HG03139 (cell line): ENCODE measurements at regions not wholly inside any gene's neighbourhood (a gene's known extent, or its start where the extent isn't known, plus 50 kb on each side); places are given as distances from the start of the nearest gene placed in this dataset.
"Not testable (repeated sequence)": the region's sequence is repeated elsewhere in the genome, so short reads cannot be mapped to it uniquely, and the experiment has no call there.

Source experiments
- ATAC-seq: cut with Tn5 transposase; IDR thresholded peaks from one replicate; pipeline ENCODE4 v1.9.1; 2021; ENCODE audit not compliant: unreplicated experiment

DNA sequence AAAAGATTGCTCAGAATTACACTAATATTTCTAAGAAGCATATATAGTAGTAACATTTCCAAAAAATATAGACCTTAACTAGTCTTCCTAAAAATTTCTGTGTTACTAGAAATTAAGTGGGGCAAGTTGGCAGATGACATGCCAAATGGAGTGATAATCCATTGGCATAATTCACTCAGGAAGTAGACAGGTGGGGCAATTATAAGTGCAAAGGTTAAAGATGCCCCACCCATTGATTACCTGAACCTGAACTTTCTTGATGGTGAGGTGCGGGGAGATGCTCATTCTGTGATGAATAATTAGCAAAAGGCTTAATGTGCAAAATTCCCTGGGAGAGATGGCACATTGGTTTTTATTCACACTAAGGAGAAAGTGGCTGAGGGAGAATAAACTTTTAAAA lies 145.8 kb upstream of the RASGEF1B start:
- no peak for ATAC-seq

DNA sequence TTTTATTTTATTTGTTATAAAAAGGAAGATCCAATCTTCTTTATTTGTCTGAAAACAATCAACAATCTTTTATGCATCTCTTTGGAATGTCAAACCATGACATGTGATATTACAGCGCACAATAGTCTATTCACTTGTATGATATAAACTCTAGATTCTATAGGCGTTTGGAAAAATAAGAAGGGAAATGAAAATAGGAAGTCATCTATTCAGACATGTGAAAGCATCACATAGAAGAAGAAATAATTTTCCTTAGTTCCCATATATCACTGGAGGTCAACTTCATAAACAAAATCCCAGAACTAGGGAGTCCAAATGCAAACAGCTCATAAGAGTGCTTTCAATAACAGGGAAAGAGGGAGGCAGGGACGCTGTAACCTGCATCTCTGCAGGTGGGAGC lies 139.5 kb upstream of the RASGEF1B start:
- no peak for ATAC-seq

DNA sequence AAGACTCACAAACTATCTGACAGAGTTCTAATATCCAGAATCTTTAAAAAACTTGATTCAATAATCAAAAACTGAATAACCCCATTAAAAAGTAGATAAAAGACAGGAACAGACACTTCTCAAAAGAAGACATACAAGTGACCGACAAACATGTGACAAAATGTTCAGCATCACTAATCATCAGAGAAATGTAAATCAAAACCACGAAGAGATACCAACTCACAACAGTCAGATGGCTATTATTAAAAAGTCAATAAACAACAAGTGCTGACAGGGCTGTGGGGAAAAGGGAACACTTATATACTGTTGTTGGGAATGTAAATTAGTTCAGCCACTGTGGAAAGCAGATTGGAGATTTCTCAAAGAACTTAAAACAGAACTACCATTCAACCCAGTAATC lies 138.1 kb upstream of the RASGEF1B start:
- no peak for ATAC-seq

DNA sequence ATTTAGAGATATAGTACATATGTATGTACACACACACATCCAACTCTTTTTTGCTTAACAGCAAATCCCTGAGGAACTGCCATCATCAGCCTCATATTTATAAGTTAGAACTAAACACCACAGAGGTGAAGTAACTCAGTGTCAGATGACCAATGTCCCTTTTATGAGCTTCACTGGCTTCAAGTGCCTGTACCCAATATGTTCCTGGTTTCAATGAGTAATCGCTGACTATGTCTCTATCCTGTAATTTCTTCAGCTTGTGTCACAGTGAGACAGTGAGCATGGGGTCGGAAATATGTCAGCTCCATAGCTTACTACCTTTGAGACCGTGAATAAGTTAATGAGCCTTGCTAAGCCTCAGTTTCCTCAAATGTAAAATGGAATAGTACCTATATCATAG lies 136.2 kb upstream of the RASGEF1B start:
- no peak for ATAC-seq

DNA sequence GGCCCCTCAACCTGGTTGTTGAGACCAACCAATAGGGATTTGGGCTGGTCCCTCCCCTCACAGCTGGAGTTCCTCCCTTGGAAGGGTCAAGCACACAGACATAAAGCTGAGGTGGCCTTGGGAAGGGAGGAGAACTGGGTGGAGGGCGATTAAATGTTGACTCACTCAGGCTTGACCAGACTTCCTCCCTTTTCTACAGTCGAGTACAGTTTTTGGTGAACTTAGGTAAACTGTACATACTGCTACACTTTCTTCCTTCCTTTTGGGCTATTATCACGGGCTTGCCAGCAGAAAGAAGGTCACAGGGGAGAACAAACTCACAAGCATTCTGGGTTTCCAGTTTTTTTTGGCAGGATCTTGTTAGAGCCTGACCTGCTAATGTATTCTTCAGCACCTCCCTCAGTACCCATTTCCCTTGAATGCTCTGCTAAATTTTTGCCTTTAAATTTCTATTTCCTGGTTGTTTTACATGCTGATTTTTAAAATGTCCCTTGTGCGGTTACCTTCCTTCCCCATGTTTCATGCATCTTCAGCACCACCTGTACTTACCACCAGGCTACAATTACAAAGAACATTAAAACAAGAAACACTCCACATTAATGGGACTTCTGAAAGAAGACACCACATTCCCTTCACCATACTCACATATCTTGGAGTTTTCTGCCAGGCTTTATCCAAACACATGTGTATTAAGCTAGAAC lies 135.2 kb upstream of the RASGEF1B start:
- no peak for ATAC-seq

DNA sequence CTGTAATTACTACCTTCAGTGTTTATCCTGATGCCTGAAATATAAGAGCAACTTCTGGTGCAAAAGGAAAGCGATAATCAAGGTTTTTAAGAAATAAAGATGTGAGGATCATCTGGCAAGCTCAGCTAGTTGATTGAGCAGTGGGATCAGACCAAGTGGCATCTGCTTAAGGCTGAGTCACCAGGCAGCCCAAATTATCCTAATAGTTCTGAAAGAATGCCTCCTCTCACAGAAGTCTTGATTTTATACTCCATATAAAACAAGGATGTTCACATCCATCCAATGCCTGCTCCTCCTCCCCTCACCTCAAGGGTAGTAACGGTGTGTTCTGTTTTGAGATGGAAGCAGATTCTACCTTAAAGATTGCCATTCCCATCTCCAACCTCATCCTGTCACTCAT lies 134.5 kb upstream of the RASGEF1B start:
- ATAC-seq: no peak

DNA sequence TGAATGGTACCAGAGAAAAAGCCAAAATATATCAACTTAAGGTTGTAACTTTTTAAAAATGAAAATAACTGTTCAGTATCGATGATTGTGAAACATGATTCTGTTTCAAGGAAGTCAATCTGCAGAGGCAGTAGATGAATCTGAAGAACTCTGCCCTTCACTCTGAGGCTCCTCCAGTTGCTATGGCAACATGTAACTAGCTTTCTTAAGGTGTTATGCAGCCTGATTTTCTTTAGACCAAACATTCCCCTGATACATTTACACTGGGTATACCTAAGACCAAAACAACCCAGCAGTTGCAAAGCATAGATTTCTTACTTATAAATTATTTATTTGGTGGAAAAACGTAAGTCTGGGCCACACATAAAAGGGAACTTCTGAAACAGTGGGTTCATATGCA lies 133.6 kb upstream of the RASGEF1B start:
- ATAC-seq: no peak

DNA sequence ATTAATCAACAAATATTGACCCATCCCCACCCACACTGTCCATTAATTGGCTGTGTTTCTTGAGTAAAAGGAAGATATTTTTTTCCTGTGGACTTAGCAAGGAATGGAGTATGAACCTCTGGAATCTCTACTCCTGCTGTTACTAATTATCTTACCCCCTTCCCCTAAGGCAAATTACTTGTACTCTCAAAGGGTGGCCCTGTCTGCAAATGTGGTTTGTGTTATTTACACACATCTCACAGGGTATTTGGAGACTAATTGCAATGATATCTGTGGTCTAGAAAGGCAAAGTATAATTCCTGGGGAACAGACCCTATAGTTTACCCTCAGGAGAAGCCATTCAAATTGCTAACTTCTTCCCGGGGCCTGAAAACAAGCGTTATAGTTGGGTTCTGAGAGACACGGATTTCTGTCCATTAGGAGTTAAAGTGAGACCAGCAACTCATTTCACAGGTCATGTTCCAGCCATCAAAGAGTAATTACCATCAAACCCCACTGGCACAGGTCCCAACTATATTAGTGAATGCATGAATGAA lies 133.0 kb upstream of the RASGEF1B start:
- ATAC-seq: no peak

DNA sequence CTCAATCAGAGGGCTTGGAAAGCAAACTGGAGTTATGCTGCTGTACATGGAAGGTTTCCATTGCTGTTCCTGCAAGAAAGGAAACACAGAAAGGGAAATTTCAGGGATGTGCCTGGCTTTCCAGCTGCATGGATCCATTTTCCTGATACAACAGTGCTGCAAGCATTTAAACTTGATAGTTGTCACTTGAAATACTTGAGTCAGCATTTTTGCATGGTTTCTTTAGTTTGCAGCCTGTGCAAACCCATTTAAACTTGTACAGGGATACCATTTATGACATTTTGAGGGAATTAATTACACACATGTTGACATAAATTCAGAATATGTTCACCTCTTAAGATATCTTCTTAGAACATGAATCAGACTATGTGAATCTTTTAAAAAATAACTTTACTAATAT lies 131.1 kb upstream of the RASGEF1B start:
- no peak for ATAC-seq

DNA sequence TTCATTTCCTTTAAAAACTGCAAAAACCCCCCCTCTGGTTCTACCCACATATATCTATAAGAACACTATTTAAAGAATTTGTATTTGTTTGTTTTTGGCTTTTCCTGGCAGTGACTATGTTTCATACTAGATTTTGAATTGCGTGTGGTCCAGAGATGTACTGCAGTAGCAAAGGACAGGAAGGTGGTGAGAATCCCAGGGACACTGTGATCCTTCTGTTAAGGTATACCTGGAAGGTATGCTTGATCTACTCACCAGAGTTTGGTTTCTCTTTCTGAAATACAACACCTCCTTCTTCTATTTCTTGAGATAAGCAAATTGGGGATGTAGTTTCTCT lies 129.6 kb upstream of the RASGEF1B start:
- ATAC-seq: no peak

DNA sequence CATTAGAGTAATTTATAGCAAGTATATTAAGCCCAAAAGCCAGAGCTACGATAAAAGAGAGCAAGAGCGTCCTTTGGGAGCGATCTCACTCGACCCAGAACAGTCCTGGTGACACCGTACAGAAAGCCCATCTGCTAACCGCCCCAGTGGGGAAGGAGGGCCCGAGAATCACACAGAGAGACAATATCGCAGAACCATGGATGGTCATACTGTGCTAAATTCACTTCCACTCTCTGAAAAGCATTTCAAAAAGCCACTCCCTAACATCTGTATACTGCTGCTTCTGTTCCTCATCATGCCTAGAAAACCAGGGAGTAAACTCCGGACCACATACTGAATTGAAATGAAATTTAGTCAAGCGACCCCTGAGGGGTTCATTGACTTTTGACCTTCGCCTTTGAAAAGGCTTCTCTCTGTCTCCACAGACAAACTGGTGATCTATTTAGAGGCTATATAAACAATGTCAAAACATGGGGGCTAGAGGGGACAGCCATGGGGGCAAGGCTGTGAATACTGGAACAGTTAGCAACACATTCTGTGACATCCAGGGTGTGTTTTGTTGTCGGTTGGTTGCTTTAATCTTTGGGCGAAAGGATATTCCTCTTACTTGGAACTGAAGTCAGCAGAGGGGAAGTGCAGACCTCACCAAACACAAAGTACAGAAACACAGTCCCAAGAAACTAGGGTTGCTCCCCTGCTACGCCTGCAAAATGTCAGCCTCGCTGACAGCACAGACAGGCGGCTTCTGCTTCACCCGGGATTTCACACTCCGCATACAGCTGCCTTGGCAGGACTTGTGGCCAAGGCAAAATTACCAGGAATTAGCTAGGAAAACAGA lies 129.0 kb upstream of the RASGEF1B start:
- no peak for ATAC-seq

DNA sequence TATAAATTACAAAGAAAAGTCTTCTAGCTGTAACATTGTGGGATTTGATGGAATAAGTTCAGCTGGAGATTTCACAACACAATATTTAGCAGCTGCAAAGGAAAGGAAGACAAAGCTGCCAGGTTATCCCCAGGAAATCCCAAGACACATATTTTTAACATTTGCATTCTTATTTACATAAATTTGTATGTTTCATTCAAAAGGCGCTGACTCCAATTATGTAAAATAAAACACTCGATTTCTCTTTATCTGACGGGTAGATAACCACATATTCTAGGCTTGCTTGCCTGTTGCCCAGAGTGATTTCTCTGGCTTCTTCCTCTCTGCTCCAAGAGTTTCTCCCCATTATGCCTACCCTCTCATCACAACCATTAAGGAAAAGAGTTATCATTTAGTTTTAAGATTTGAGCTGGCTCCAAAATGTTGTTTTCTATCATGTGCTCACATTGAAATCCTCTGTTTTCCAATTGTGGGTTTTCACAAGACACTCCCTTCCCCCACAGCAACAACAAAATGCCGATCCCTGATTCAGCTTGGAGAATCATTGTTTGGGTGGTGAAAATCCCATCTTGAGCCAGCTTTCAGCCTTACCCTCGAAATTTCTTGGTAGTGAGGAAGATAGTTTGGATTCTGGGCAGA lies 128.2 kb upstream of the RASGEF1B start:
- no peak for ATAC-seq

DNA sequence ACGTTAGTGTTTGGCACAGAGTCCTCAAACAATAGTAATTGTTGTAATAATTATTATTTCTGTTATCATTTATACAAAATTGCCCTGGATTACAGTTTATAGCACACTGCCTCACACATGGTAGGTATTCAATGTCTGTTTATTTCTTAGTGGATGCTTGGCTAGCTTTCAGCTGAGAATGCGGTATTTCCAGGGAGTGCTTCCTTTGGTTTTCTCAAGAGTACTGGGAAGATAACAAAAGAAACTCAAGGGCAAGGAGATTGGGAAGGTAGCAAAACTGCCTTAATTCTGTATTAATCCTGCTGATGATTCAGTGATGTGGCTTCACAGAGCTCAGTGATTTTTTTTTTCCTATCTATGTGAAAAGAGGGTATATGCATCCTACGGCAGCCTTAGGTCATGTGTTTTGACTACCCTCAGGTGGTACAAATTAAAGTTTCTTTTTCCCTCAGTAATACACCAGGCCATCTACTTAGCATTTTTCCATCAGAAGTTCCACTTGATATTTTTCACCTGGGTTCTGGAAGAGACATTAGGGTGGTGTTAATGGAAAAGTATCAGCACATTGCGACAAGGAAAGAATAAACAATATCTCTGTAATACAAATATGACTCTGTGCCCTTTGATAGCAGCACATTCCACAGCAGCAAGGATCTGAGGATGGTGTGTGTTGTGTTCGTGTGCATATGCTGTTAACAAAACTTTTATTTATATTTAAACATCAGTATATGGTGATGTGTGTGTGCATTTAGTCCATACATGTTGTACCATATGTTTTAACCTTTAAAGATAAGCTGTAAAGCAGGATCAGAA lies 124.3 kb upstream of the RASGEF1B start:
- no peak for ATAC-seq

DNA sequence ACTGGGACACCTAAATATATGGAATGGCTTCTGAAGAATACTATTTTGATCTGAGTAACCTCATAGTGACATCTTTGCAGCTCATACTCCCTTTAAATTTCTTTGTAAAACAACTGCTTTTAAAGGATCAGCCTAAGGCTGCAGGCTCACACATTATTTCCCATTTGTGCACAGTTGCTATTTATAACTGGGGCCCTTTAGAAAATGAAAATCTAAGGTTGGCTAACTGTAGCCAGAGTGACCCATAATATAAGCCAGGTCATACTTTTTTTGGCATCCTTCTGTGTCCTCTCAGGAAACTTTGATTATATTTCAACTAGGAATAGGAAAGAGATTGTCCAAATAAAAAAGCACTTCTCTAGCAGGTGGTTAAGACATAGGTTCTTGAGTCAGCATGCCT lies 123.6 kb upstream of the RASGEF1B start:
- ATAC-seq: no peak

DNA sequence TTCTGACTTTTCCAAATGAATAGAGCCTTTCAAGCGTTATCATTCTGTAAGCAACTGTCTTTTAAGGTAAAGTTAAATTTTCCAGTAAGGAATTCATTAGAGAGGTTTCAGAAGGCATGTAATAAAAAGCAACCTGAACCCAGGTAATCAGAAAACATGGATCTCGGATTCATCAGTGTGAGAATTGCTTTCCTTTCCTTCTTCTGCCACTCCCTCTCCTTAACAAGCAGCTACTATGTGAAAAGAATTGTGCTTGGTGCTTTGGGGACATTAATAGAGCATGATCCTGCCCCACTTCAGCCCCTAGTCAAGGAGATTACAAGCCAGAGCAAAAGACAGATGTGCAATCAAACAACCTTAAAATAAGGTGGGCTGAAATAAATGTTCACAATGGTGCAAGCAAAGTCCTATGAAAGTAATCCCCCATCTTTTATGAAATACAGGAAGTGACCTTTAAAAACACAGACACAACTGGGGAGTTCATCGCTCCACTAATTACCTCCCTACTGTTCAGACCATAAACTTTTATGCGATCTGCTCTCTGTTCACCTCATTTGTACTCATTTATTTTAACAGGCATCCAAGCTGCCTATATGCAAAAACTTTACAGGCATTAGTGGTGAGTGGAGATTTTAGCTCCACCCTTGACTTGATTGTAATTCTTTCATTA lies 122.9 kb upstream of the RASGEF1B start:
- ATAC-seq: no peak

DNA sequence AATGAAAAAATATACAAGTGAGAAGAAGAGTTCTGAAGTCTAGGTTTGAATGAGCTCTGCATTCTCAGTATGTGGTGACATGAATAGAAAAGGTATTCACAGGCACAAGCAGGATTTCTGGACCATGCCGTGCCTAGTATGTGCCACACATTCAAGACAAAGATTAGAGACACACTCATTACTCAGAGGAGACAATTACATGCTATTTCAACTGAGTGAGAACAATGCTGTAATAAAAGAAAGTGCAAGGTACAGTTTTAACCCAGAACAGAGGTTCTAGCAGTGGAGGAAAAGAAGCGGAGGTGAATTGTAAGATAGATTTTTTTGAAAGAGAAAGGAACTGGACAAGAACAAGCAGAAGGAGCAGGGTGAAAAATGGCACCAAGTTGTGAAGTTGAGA lies 121.0 kb upstream of the RASGEF1B start:
- ATAC-seq: no peak

DNA sequence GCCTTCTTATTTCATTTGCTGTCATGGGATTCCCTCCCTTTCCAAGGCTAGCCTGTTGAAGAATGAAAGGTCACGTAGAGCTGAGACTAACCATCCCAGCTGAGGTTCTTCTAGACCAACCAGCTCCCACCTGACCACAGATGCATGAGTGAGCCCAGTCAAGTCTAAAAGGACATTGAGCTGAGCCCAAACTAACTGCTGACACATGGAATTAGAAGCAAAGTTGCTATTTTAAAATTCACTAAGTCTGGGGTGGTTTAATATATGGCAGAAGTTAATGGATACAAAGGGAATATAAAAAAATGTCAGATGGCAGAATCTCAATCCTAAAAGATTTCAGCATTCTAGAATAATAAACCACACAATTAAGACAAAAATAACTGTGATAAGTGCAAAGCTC lies 118.9 kb upstream of the RASGEF1B start:
- no peak for ATAC-seq

DNA sequence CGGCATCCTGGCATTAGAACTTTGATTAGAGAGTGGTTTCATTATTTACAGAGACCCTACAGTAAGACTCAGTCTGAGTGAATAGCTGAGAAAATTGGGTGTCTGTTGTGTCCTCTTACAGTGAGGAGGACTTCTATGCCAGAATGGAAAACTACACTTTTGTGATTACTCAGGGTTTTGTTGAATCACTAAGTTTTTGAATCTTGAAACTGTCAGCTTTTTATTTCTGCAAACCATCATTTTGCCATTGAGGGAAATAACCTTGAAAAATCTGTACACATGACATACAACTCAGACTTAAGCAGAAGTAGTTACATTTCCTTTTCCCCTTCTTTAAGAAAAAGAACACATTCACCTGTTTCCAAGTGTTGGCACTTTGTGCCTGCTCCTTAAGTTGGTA lies 117.6 kb upstream of the RASGEF1B start:
- ATAC-seq: no peak

DNA sequence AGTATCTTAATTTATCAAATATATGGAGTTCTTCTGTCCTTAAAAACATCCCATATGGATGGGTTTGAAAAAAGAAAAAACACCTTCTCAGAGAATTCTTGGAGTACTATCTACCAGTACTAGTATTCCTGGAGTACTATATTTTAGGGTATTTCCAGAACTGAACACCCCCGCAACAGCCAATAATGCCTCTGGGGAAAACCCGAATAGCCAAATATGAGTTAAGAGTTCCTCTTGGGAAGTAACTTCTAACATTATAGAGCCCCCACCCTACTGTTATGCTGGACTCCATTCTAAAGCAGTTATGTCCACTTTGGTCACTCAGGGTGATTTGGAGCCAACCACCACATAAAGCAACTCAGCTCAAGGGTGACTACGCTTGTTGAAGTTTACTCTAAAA lies 115.0 kb upstream of the RASGEF1B start:
- no peak for ATAC-seq

DNA sequence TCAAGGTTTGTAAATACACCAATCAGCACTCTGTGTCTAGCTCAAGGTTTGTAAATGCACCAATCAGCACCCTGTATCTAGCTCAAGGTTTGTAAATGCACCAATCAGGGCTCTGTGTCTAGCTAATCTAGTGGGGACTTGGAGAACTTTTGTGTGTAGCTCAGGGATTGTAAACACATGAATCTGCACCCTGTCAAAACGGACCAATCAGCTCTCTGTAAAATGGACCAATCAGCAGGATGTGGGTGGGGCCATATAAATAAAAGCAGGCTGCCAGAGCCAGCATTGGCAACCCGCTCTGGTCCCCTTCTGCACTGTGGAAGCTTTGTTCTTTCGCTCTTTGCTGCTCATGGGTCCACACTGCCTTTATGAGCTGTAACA lies 109.3 kb upstream of the RASGEF1B start:
- ATAC-seq: not testable (repeated sequence)
